ENCODE measurements at regions not wholly inside any gene's neighbourhood (a gene's known extent, or its start where the extent isn't known, plus 50 kb on each side); places are given as distances from the start of the nearest gene placed in this dataset.

DNA sequence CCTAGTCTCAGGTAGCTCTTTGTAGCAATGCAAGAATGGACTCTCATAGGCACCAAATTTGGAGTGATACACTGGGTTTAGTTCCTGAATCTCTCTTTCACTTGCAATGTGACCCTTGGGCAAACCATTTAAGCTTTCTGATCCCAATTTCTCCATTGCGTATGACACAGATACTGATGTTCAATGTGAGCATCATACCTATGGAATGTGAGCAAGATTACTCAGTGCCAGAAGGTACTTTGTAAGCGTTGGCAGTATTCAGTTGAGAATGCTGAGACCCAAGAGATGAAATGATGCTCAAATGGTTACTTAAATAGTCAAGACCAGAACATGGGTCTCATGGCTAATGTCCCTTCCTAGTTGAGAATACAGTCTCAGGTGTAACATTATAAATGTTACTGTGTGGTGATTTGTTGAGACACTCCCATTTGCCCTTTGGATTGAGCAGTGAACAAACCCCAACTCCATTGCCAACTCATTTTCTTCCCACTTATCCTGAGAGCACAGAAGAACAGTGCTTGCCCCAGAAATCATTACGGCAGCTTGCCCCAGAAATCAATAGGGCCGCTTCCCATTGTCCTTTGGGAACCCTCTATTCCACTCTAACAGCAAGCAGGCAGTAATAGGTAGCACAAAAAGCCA is 134.1 kb downstream of the SOX9 start:
- in situ Hi-C loops (cut with MboI; ENCODE audit: low sequenced_read_pairs): no loop called here

GRCh38 chr17:72255481-72255880 is 134.7 kb downstream of the SOX9 start:
- in situ Hi-C loops (cut with MboI; ENCODE audit: low sequenced_read_pairs): no loop called here

DNA sequence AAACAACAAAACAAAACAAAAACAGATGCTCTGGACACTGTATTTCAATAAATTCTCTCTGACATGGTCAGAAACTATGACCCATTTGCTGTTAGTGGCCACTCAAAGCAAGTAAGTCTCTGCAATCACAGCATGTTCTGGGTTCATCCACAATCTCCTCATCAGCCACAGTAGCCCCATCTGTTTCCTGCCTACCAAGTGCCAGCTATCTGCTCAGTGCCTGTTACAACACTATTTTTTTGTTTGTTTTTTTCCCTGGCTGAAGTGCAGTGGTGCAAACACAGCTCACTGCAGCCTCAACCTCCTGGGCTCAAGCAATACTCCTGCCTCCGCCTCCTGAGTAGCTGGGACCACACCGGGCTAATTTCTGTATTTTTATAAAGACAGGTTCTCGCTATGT is 137.9 kb downstream of the SOX9 start:
- in situ Hi-C loops (cut with MboI; ENCODE audit: low sequenced_read_pairs): no loop called here

GRCh38 chr17:72259922-72260321 is 139.1 kb downstream of the SOX9 start:
- in situ Hi-C loops (cut with MboI; ENCODE audit: low sequenced_read_pairs): no loop called here

- in situ Hi-C loops (cut with MboI; ENCODE audit: low sequenced_read_pairs): no loop called here
Measured at GRCh38 chr17:72262766-72263165, 141.9 kb downstream of the SOX9 start.

DNA sequence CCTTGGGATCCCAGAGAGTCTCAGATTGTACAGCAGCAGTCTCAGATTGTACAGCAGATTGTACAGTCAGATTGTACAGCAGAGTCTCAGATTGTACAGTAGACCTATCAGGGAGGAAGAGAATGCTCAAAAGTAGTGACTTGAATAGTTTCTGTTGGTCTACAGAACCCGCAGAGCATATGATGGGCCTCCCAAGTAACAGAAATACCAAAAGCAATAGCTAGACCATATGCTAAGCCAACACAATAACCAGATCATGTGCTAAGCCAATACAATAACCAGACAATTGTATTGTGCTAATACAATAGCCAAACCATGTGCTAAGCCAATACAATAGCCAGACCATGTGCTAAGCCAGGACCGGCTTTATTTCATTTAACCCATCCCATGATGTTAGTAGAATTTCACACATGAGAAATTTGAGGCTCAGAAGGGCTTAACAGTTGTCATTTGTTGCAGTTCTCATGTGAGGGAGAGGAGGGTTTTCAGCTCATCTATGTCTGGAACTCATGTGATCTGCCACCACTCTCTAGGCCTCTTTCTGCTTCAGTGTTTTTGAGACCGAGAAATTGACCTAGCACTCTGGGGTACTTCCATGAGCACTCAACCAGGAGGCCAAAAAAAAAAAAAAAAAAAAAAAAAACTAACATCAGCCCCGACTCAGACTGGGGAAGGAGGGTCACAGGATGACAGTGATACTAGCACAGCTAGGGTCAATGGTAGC is 144.0 kb downstream of the SOX9 start:
- in situ Hi-C loops (cut with MboI; ENCODE audit: low sequenced_read_pairs): no loop called here

DNA sequence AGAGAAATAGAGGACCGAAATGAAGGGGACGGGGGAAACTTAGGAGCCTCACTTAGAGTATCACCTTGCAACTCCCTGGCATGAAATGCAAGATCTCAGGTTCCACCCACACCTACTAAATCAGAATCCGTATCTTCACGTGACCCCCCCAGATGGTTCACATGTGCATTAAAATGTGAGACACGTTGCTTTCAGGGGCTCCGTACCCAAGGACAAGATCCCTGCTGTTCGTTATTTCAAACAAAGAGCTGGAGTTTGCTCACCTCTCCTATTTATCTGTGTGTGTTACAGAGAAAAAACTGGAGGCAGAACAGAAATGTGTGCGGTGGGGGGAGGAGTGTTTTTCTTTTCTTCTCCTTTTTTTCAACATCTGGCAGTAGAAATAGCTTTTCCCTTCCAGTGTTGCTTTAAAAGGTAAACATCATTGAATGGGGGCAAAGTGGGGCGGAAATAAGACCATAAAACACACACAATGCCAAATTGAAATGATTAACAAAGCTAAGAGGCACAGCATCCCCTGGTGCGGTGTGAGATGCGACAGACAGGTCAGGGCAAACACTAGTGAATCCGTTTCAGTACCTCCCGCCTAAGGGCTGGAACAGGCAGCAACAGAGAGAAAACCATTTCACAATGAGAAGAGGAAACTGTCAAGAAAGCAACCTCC is 145.4 kb downstream of the SOX9 start:
- in situ Hi-C loops (cut with MboI; ENCODE audit: low sequenced_read_pairs): no loop called here

- in situ Hi-C loops (cut with MboI; ENCODE audit: low sequenced_read_pairs): no loop called here
Measured at GRCh38 chr17:72267601-72268000, 146.8 kb downstream of the SOX9 start.

- in situ Hi-C loops (cut with MboI; ENCODE audit: low sequenced_read_pairs): no loop called here
Measured at GRCh38 chr17:72268431-72268830, 147.6 kb downstream of the SOX9 start.

- in situ Hi-C loops (cut with MboI; ENCODE audit: low sequenced_read_pairs): no loop called here
Measured at GRCh38 chr17:72270273-72270924, 149.6 kb downstream of the SOX9 start.

DNA sequence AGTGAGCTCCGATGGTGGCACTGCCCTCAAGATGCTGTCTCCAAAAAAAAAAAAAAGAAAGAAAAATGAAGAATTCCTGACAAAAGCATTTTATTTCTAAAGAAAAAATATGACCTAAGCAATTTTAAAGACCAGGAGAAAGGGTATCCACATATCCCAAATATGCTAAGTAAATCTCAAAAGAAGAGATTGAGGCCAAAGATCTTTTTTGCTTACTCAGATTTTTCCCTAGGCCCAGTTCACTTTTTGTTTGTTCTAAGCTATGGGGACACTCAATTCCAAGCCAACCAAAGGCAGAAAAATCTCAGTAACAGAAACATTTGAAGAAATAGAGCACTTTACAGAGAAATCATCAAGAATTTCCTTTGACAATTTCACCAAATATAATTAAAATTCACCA is 150.8 kb downstream of the SOX9 start:
- in situ Hi-C loops (cut with MboI; ENCODE audit: low sequenced_read_pairs): no loop called here

- in situ Hi-C loops (cut with MboI; ENCODE audit: low sequenced_read_pairs): no loop called here
Measured at GRCh38 chr17:72273289-72274056, 152.7 kb downstream of the SOX9 start.

- in situ Hi-C loops (cut with MboI; ENCODE audit: low sequenced_read_pairs): no loop called here
Measured at GRCh38 chr17:72274614-72275013, 153.8 kb downstream of the SOX9 start.

- in situ Hi-C loops (cut with MboI; ENCODE audit: low sequenced_read_pairs): no loop called here
Measured at GRCh38 chr17:72280881-72281280, 160.1 kb downstream of the SOX9 start.

DNA sequence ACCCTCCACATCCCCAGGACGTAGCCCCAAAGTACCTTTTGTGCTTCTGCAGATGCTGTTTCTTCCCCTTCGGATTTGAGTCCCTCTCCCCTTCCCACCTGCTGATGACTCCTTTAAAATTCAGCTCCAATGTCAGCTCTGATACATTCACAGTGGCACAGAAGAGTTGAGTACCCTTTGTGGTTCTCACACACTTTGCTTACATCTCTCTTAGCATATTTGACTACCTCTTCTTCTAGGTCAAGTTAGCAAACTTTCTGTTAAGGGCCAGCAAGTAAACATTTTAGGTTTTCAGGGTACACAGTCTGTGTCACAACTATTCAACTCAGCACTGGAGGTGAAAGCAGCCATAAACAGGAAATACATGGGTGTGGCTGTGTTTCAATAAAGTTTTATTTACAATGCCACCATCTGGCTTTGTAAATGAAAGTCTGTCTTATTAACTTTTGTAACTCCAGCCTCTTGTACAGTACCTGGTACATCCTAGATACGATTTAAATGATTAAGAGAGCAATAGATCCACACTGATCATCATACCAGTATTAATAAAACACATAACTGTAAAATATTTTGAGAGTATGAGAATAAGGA is 161.7 kb downstream of the SOX9 start:
- in situ Hi-C loops (cut with MboI; ENCODE audit: low sequenced_read_pairs): no loop called here

DNA sequence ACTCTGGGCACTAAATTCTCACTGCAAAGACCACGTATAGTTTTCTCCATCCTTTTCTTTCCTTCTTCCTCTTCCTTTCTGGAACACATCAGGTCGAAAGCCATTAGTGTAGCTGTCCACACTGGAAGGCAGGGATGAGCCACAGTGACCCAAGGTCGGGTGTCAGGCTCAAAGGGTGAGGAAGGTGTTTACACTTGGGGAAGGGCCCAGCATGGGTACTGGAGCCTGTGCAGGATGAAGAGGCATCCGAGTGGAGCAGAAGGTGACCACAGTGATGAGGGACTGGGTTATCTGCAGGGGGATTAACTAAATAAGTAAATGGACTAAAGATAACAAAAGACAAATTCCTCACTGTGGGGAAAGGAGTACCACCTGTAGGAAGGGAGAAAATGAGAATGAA is 164.0 kb downstream of the SOX9 start:
- in situ Hi-C loops (cut with MboI; ENCODE audit: low sequenced_read_pairs): no loop called here

DNA sequence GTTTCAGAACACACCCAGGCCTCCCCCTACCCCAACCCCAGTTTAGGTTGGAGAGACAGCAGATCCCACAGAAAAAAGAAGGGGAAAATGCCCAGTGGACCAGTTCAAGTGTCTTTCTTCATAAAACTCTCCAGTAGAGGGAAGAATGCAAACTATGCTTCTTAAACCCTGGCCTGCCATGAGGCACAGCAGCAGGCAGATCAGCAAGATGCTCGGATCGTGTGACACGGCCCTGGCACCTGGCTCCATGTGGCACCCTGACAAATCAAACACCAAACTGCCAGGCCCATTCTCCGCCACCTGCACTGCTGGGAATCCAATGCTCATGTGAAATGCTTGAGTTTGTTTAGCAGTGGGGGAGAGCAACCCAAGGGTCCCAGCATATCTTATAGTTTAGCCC is 166.8 kb downstream of the SOX9 start:
- in situ Hi-C loops (cut with MboI; ENCODE audit: low sequenced_read_pairs): no loop called here

DNA sequence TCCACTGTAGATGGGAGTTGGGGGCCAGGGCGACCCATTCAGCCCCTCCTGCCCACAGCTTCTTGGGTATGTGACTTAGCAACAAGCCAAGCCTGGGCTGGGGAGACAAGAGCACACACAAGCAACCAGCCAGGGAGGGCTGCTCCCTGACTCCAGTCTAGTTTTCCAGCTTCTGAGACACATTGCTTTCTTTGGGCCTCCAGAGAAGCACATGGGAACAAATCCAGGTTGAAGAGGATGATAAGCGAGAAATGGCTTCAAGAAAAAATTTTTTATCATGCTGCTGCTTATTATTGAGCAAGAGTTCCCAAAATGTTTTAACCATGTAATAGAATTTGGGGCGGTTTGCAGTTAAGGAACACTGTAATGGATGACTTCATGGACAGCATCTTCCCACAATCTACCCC is 173.7 kb downstream of the SOX9 start:
- in situ Hi-C loops (cut with MboI; ENCODE audit: low sequenced_read_pairs): no loop called here

- in situ Hi-C loops (cut with MboI; ENCODE audit: low sequenced_read_pairs): no loop called here
Measured at GRCh38 chr17:72295916-72296315, 175.1 kb downstream of the SOX9 start.

DNA sequence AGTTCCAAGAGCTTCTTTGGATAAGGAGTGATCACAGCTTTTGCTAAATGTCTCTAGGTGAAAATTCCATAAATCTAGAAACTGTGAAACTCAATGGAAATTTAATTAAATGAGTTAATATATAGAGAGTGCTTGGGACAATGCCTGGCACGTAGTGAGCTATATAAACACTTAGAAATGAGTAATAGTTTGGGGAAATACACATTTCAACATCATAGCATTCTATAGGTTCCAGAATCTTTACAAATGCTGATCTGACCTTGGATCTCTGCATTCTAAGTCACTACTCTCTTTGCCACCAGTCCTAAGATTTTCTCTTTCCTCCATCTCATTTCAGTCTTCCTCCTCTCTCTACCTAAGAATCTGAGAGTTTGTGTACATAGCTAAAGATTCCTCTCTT is 175.6 kb downstream of the SOX9 start:
- in situ Hi-C loops (cut with MboI; ENCODE audit: low sequenced_read_pairs): no loop called here
